ENCODE measurements at regions not wholly inside any gene's neighbourhood (a gene's known extent, or its start where the extent isn't known, plus 50 kb on each side); places are given as distances from the start of the nearest gene placed in this dataset.

DNA sequence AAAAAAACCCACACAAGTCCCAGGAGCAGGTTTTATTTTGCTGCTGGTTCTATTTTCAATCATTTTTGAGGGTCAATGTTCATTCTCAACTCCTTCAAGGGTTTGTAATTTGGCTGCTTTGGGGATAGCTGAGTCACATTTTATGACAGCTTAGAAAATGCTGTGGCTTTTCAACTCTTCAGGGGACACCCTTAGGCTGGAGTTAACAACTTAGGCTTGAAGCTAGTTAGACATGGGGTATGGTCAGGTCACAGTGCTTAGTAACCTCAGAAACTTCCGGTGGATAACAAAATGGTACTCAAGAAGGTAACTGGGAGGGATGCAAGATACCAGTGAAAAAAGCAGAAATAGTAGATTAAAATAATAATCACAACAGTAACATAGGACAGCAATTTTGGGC is 308.8 kb downstream of the HHIPL2 start:
- TF ChIP-seq, protein P1, sequence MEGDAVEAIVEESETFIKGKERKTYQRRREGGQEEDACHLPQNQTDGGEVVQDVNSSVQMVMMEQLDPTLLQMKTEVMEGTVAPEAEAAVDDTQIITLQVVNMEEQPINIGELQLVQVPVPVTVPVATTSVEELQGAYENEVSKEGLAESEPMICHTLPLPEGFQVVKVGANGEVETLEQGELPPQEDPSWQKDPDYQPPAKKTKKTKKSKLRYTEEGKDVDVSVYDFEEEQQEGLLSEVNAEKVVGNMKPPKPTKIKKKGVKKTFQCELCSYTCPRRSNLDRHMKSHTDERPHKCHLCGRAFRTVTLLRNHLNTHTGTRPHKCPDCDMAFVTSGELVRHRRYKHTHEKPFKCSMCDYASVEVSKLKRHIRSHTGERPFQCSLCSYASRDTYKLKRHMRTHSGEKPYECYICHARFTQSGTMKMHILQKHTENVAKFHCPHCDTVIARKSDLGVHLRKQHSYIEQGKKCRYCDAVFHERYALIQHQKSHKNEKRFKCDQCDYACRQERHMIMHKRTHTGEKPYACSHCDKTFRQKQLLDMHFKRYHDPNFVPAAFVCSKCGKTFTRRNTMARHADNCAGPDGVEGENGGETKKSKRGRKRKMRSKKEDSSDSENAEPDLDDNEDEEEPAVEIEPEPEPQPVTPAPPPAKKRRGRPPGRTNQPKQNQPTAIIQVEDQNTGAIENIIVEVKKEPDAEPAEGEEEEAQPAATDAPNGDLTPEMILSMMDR (IDR thresholded peaks at IDR 0.05), result no peak
- no peak for TF ChIP-seq POLR2A (IDR thresholded peaks at IDR 0.05)

Measured in uterus (tissue), 2 donors.